22Rv1 (cell line): ENCODE measurements at regions not wholly inside any gene's neighbourhood (a gene's known extent, or its start where the extent isn't known, plus 50 kb on each side); places are given as distances from the start of the nearest gene placed in this dataset.

Experiments used
- CTCF ChIP-seq: fragments of 450-650 bp; IDR thresholded peaks from 2 replicates; pipeline ENCODE4 v1.5.1; 2017; ENCODE audit warnings: mild to moderate bottlenecking
- ZFX ChIP-seq: fragments of 450-650 bp; IDR thresholded peaks from 2 replicates; pipeline ENCODE4 v1.6.1; 2017; ENCODE audit warnings: antibody characterized with exemption, borderline replicate concordance

GRCh38 chr4:24126776-24127175 lies 236.9 kb upstream of the PPARGC1A start:
- TF ChIP-seq CTCF (no peak), ZFX (no peak)
